C1 segment of cervical spinal cord (tissue), 14 donors: ENCODE measurements at regions not wholly inside any gene's neighbourhood (a gene's known extent, or its start where the extent isn't known, plus 50 kb on each side); places are given as distances from the start of the nearest gene placed in this dataset.
"Not testable (repeated sequence)": the region's sequence is repeated elsewhere in the genome, so short reads cannot be mapped to it uniquely, and the experiment has no call there.

Experiments
- DNase-seq, 14 donors: peaks; one replicate each; lab custom pipeline; 2025; lab: John Stamatoyannopoulos, UW

DNA sequence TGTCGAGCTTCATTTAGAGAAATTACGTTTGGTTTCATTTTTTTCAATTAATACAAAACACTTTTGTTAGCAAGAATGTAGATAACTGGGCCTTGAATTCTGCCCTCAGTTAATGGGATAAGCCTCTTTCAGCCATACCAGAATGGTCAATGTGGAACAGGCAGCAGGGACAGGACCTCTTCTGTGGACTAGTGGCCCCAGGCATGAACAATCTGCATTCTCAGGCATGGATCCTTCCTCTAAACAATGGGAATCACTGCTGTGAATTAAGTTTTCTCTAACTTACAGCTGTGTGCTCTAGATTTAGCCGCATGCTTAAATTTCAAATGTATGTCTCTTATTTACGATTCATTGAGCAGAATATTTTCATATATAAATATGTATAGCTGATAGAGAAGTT is 237.7 kb upstream of the PRKCQ start:
- DNase-seq, result no peak

DNA sequence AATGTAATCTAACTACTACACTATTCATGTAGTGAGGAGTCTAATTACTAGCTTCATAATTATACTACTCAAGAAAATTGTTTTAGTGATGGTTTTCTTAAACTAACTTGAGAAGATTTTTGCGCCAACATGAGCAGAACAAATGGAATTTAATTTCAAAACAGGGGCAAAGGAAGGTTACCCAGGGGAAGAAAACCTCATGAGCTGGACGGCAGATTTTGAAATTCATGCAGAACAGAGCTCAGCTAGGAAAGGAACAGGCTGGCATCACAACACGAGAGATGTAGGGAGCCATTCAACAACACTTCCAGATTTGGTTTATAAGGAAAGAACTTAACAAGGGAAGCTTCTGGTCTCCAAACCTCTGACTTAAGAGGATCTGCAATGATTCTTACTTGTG is 235.3 kb upstream of the PRKCQ start:
- DNase-seq, result no peak

DNA sequence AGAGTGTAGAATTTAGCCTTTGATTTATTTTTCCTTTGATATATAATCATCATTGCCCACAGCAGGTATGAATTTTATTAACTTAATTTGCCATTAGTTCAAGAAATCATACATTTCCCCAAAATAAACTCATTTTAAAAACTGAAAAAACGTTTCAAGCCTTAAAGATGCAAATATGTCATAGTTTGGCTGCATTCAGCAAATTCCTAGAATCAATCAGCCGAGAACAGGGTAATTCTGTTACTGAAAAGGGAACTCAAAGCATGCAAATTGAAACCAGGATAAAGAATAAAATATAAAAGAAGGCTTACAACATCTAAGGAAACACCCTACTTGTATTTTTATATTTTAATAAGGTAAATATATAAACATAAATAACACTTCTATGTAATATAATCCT is 233.8 kb upstream of the PRKCQ start:
- no peak for DNase-seq

DNA sequence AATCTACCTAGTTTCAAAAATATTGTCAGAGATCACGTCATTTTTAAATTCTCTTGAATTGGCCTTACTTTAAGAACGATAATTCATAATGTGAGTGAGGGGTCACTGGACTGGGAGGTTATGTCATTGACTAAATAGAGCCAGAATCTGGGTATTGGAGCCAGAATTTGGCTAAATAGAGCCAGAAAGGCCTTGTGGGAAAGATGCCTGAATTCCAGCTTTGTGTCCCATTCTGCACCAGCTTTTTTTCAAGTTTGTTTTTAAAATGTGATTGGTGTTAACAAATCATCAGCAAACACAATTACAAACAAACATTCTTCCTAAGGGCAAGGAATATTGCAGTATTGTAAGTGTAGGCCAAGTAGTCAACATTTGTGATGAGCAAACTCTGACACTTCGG is 233.2 kb upstream of the PRKCQ start:
- no peak for DNase-seq

DNA sequence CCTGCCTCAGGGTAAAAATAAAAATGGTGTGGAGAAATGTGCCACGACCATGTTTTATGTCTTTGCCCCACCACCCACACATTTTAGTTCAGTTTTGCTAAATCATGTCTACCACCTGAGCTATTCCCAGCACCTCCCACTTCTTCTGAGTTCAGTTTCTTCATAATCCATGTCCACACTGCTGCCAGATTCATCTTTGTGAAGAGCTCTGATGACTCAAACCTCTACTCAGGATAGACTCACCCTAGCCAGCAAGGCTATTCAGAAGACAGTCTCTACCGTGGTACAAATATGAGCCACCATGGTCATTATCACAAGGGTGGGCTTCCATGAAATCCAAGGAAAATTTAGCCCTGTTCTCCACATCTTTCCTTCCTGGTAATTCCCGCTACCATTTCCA is 231.1 kb upstream of the PRKCQ start:
- DNase-seq, result no peak

DNA sequence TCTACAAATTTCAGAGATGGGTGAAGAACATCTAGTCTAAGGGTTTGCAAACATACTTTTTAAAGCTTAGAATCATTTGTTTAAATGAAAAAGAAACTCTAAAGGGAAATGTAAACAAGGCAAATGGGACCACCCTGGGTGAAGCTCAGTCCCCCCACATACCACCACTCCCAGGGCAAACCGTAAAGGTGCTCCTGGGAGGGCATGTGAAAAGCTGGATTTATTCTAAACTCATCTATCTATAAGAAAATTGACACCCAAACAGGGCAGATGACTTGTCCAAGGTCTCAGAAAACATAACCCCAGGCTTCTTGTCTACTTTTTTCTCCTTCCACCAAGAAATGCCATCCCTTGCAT is 223.3 kb upstream of the PRKCQ start:
- DNase-seq, result no peak

DNA sequence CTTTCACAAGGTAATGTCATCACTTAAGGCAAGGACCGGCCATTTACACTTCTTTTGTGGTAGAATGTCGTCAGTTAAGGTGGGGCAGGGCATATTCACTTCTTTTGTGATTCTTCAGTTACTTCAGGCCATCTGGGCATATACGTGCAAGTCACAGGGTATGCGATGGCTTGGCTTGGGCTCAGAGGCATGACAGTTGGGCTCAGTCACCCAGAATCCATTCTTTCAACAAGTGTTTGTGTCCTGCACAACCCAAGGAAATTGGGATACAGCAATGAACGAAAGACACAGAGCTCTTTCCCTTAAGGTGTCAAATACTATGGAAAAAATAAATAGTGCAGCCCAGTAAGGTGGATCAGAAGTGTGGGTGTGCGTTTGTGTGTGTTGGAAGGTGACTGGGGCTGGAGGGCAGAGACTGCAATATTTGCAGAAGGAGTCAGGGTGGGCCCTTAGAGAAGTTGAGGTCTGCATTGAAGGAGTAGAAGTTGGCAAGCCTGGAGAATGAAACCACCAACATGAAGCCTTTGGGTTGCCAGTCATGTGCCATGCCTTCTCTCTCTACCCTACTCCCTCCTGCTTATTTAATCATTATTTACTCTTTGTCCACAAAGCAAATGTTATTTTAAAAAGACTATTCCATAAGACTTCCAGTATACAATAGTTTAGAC is 222.8 kb upstream of the PRKCQ start:
- no peak for DNase-seq

DNA sequence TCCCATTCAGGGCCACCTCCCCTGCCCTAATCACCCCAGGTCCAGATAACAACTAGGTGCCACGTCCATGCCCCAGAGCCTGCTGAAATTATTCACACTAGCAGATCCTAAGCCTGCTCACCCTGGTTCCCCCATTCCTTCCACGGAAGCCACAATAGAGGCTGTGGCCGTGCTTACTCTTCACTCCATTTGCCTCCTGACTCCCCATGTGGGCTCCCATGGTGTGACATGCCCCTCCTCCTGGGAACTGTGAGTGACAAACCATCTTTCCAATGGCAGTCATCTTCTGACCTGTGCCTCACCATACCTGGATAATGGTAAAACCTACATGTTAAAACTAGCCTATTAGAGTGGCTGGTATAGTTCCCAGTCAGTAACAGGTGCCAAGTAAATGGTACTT is 216.2 kb upstream of the PRKCQ start:
- DNase-seq, result no peak

DNA sequence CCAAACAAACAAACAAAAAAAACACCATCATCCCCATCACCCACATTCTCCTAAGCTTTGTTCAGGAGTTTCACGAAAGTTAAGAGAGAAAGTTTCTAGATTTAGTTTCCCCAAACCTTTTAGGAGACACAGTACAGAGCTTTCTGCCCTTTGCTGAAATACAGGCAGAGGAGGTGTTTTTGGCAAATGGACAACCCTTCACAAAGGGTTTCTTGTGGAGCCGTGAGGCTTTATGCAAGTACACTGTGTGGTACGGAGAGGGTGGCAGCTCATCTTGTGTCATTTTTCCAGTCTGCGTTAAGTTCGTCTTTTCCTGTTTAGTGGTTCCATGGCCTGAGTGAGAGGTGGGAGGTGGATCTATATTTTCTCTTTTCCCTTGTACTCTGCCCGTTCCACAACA is 215.5 kb upstream of the PRKCQ start:
- DNase-seq, result peak in 1 of 14 donors; percentile 4

DNA sequence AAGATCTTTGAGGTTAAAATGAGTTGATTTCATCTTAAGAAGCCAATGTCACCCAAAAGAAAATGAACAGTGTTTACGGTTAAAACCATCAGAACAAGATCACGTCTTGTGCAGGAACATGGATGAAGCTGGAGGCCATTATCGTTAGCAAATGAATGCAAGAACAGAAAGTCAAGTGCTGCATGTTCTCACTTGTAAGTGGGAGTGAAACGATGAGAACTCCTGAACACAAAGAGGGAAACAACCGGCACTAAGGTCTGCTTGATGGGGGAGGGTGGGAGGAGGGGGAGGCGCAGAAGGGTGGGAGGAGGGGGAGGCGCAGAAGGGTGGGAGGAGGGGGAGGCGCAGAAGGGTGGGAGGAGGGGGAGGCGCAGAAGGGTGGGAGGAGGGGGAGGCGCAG is 214.8 kb upstream of the PRKCQ start:
- DNase-seq, result not testable (repeated sequence)

DNA sequence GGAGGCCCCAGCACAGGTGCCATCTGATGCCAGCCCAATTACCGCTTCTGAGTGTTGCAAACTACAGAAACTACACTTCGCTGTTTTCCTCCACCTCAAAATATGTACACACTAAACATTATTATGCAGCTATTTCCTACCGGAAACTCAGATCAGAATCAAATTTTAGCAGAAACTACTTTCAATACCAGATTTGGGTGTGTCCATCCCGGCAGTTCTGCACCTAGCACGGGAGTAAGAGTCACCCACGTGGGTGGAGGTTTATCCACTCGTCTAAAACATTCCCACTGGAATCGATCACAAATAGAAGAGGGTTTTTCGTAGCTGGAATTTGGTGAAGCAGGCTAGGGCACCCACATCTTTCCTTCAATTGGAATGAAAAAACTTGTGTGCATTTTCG is 214.4 kb upstream of the PRKCQ start:
- no peak for DNase-seq

DNA sequence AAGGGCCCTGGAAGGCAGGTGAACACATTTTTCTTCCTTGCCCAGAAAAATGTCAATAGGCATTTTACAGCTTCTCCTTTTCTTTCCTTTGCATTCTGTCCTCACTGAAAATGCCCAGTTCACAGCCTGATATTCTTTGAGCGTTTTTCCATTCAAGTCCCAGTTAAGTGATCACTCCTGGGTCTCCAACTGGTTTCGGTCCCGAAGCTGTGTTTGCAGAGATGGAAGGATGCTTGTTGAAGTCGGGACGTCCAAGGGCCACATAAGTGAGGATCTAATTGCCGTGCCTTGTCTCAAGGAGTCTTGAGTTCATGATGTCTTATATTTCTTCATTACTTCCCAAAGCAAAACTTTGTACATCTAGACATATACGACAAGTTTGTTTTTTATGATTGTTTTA is 208.7 kb upstream of the PRKCQ start:
- no peak for DNase-seq

DNA sequence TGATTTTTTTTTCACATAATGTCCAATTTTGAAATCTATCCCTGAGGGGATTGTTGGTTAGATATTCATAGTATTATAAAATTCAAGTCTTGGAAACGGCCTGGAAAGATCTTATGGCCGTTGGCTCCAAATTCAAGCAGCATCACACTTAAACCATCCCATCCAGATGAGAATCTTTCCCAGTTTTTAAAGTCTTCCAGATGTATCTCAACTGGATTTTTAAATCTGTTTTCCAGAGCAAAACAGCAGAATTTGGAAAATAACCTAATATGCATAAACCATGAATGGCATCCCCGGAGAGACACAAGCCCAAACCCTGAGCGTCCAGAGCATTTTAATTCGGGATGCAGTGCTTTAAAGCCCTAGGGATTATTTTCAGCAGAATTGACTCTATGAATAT is 208.2 kb upstream of the PRKCQ start:
- DNase-seq, result no peak

DNA sequence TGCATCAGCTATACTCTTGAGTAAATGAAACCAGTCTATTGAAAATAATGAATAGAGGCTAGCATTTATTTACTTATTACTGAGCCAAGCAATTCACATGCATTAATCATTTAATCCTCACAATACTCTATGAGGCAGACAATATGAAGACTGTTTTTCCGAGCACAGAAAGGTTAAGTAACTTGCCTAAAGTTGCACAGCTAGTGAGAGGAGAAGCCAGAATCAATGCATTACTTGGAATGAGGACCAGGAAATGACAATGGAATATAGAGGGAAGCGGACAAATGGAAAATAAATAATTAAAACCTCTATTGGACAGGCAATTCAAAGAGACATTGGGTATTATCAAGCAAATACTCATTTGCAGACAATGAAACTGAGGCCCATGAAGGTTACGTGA is 207.6 kb upstream of the PRKCQ start:
- DNase-seq, result no peak

DNA sequence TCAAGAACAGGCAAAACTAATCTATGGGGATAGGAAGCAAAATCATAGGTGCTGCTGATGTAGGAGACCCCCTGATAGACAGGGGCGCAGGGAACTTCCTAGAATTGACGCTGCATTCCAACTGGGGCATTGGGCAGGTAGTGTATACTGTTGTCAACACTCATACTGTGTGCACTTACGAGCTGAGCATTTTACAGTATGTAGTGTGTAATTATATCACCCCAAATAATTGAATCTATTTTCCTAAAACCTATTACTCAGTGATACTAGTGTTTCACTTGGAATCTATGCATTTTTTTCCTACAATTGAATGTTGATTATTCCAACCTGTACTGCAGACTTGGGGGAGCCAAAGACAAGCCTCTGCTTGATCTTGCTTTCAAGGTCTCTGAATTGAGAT is 207.0 kb upstream of the PRKCQ start:
- DNase-seq, result no peak

DNA sequence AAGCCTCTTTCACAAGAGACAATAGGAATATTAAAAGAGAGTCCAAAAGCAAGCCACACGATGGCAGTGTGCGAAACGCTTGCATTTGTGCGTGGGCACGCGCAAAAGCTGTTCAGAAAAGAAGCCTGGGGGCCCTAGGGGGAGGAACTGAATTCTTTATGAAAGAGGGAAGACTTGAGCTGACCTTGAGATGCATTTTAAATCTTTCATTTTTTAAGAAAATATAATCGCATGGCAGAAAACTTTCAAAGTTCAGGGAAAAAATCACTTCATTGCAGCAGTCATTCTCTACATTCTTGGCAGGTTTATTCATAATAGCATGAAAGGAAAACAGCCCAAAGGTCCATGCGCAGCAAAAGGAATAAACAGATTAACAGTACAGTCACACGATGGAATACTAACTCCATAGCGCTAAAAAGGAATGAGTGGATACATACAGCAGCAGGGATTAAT is 206.5 kb upstream of the PRKCQ start:
- peak in 3 of 14 donors; percentile 3 to 53 (median 11) for DNase-seq

DNA sequence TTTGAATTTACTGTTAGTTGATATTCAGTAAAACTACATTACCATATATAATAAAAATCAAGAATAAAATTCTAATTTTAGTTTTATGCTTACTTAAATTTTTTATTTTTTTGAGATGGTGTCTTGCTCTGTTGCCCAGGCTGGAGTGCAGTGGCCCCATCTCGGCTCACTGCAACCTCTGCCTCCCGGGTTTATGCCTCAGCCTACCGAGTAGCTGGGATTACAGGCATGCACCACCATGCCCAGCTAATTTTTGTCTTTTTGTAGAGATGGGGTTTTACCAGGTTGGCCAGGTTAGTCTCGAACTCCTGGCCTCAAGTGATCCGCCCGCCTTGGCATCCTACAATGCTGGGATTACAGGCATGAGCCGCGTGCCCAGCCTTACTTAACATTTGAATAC is 204.4 kb upstream of the PRKCQ start:
- not testable (repeated sequence) for DNase-seq

DNA sequence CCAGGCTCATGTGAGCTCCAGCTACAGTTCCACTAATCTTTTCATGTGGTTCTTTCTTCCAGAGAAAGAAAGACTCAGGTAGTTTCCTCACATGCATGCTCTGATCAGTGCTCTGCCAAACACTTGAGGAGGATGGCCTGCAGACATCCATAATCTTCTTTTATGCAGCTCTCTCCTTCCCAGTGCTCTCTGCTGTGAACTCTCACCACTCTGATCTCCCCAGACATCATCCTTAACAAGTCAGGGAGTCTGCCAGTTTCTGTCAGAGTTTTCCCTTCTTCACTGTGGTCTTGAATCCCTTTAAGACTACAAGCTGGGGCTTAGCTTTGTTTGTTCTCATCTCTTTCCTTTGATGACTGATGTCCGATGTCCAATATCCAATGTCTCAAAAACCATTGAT is 203.4 kb upstream of the PRKCQ start:
- no peak for DNase-seq

DNA sequence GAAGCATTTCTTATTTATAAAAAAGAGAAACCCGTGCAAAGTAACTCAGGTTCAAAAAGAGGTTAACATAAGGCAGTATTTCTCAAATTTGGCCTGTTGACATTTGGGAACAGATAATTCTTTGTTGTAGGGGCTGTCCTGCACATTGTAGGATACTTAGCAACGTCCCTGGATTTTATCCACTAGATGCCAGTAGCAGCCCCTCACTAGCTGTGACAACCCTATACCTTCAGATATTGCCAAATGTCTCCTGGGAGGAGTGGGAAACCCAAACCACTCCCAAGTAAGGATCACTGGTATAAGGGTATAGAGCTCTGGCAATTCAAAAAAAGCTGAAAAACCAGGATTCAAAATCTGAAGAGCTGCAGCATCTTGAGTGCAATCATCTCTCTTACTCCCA is 202.3 kb upstream of the PRKCQ start:
- DNase-seq, result no peak

DNA sequence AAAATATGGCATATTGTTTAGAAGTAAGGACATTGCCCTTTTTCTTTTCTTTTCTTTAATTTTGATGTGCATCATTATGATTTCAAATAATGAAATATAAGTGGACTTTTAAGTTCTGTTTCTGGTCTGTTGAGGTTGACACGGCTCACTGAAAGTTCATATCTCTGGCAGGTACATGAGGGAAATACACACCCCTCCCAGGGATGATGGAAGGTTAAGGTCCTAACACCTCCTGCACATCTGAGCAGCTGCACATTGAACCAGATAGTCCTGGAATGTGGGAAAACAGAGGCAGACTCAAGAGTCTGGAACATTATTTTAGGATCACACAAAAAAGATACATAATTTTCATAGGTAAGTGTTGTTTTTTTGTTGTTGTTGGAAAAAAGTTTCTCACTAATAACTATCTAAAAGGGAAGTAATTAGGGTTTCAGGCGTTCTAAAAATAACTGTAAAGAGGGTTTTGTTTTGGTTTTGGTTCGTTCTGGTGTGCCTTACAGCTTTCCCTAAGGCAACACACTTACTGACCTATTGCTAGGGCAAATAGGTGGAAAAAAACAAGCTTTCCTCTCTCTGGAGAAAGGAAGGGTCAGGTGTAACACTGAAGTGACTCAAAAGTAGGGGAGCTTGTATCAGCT is 201.2 kb upstream of the PRKCQ start:
- DNase-seq, result no peak

DNA sequence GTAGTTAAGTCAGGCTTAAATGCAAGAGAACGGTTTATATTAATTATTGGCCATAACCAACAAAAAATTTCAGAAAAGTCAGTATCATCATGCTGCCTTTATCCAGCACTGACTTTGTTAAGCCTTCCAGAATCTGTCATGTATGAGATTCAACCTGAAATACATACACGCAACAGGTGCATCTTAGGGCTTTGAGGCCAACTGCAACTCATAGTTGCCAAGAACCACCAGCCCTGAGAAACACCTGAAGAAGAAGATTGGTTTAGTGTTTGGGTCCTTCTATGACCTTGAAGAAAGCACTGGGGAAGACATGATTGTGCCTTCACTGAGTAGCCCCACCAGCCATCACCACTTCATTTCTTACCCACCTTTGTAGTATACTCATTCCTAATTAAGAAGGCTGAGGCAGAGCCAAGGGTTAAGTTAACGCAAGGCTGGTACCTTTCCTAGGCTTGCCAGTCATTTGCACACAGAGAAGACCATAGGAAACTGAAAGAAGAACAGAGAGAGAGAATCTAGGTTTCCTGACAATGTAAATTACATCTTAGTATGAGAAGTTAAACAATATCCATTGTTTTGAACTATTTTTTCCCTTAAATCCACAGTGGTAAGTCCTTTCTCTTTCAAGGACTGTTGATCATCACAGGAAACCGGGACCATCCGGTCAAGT is 200.1 kb upstream of the PRKCQ start:
- no peak for DNase-seq

DNA sequence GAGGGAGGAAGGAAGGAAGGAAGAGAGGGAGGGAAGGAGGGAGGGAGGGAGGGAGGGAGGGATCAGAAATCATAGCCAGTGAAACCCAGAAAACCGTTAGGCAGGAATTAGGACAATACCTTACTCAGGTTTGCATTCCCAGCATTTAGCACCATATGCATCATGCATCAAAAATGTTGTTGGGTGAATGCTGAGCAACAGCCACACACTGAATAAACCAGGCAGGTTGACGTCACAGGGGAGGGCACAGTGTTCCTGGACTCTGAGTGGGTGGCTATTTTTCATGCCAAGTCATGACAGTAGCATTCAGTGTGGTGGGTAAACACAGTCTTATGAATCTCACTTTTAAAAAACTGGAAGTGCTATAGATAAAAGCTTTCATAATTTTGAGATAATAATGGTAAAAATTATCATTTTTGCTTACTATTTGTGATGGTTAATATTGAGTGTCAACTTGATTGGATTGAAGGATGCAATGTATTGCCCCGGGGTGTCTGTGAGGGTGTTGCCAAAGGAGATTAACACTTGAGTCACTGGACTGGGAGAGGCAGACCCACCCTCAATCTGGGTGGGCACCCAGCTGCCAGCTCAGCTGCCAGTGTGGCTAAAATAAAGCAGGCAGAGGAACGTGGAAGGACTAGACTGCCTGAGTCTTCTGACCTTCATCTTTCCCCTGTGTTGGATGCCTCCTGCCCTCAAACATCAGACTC is 199.1 kb upstream of the PRKCQ start:
- DNase-seq, result no peak

DNA sequence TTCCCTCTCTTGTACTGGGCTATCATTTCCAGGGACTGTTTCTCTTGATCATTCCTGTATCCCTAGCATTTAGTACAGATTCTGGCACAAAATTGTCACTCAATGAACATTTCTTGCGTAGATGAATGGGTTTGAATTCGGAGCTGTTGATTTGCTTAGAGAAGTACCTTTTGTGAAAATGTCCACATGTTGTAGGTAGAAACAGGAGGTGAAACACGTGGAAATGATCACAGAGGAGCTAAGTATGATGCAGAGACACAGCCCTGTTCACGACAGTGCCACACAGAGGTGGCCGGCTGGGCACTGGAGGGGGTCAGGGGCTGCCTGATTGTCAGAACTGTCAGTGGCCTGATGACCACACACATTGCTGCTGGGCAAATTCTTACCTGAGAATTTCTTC is 196.1 kb upstream of the PRKCQ start:
- no peak for DNase-seq
